ENCODE measurements at regions not wholly inside any gene's neighbourhood (a gene's known extent, or its start where the extent isn't known, plus 50 kb on each side); places are given as distances from the start of the nearest gene placed in this dataset.

- TF ChIP-seq CTCF (IDR thresholded peaks at IDR 0.05), result no peak
- no peak for TF ChIP-seq POLR2A (IDR thresholded peaks at IDR 0.05)
Observed at GRCh38 chr3:5545719-5546118, 358.2 kb downstream of the EDEM1 start.

All from testis (tissue), 2 donors.